Neural progenitor cell (in vitro differentiated cells): ENCODE measurements at regions not wholly inside any gene's neighbourhood (a gene's known extent, or its start where the extent isn't known, plus 50 kb on each side); places are given as distances from the start of the nearest gene placed in this dataset.

ENCODE experiments used
- DNase-seq: peaks from one replicate; pipeline ENCODE4 v3.0.0-alpha.2; 2016; ENCODE audit warnings: low spot score
- H2AFZ ChIP-seq: fragments of 200-600 bp; sonication (generic); replicated peaks from 2 replicates; pipeline ENCODE4 v1.6.1; 2016; ENCODE audit warnings: antibody characterized with exemption
- H3F3A ChIP-seq: fragments of 200-600 bp; sonication (generic); 2 replicates; pipeline ENCODE4 v1.6.1; 2016; ENCODE audit warnings: antibody characterized with exemption, low read depth
- H3K27ac ChIP-seq: fragments of 200-600 bp; sonication (generic); 2 replicates; pipeline ENCODE4 v1.5.1; 2016; ENCODE audit warnings: mild to moderate bottlenecking
- H3K27me3 ChIP-seq: fragments of 200-600 bp; sonication (generic); 2 replicates; pipeline ENCODE4 v1.6.1; 2016; ENCODE audit warnings: mild to moderate bottlenecking, moderate library complexity
- H3K36me3 ChIP-seq: fragments of 200-600 bp; sonication (generic); 2 replicates; pipeline ENCODE4 v1.5.1; 2016
- H3K4me1 ChIP-seq: fragments of 200-600 bp; sonication (generic); 2 replicates; pipeline ENCODE4 v1.6.1; 2016; ENCODE audit warnings: mixed run types
- H3K4me2 ChIP-seq: fragments of 200-600 bp; sonication (generic); 2 replicates; pipeline ENCODE4 v1.6.1; 2016
- H3K4me3 ChIP-seq: fragments of 200-600 bp; sonication (generic); 2 replicates; pipeline ENCODE4 v1.5.1; 2016
- H3K79me2 ChIP-seq: fragments of 200-600 bp; sonication (generic); 2 replicates; pipeline ENCODE4 v1.6.1; 2016; ENCODE audit warnings: low read depth
- H3K9ac ChIP-seq: fragments of 200-600 bp; sonication (generic); 2 replicates; pipeline ENCODE4 v1.6.1; 2016
- H3K9me3 ChIP-seq: fragments of 200-600 bp; sonication (generic); 2 replicates; pipeline ENCODE4 v1.5.1; 2016; ENCODE audit warnings: low read depth
- H4K20me1 ChIP-seq: fragments of 200-600 bp; sonication (generic); 2 replicates; pipeline ENCODE4 v1.6.1; 2016; ENCODE audit warnings: low read depth
- H3K27ac Mint-ChIP-seq: 3 replicates; pipeline ENCODE4 v1.8.0; 2021; ENCODE audit warnings: mixed read lengths
- H3K27me3 Mint-ChIP-seq: 2 replicates; pipeline ENCODE4 v1.8.0; 2022; ENCODE audit warnings: low read depth, mild to moderate bottlenecking, inconsistent platforms, moderate library complexity, mixed read lengths; ENCODE audit not compliant: insufficient read depth
- H3K36me3 Mint-ChIP-seq: 3 replicates; pipeline ENCODE4 v1.8.0; 2021; ENCODE audit warnings: mixed read lengths
- H3K4me1 Mint-ChIP-seq: 3 replicates; pipeline ENCODE4 v1.8.0; 2021; ENCODE audit warnings: mixed read lengths
- H3K4me3 Mint-ChIP-seq: 3 replicates; pipeline ENCODE4 v1.8.0; 2021; ENCODE audit warnings: mild to moderate bottlenecking, moderate library complexity, mixed read lengths
- H3K9me3 Mint-ChIP-seq: 3 replicates; pipeline ENCODE4 v1.8.0; 2020; ENCODE audit warnings: mixed read lengths
- EZH2 ChIP-seq: fragments of 200-600 bp; sonication (generic); IDR thresholded peaks from 2 replicates; pipeline ENCODE4 v1.6.1; 2017; ENCODE audit warnings: antibody characterized with exemption, mild to moderate bottlenecking, moderate library complexity
- EZH2phosphoT487 ChIP-seq: fragments of 200-600 bp; sonication (generic); IDR thresholded peaks from 2 replicates; pipeline ENCODE4 v1.6.1; 2017; ENCODE audit warnings: antibody characterized with exemption
- TF ChIP-seq, protein P1 (sequence below): fragments of 200-600 bp; sonication (generic); IDR thresholded peaks from 2 replicates; pipeline ENCODE4 v1.5.1; 2017; ENCODE audit warnings: antibody characterized with exemption, mild to moderate bottlenecking

DNA sequence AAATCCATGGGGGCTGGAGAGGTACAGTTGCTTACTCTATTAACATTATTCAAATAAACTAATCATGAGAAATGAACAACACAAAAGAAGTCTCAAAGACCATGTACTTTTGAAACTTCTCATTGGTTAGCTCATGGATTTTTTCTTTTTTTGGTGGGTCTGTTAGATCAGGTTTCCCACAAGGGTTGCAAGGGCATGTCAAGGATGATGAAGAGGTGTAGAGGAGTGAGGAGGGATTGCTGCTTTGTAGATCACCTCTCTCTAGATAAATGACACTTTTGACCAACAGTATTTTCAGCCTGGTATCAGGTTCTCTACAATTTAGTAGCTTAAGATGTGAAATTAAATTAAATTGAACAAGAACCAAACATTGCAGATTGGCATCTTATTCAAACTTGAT lies 417.9 kb upstream of the AGA start:
- Histone ChIP-seq H3K27me3 (no peaks in the 10 kb centered on the region), H3K9me3 (no peaks in the 10 kb centered on the region), H3K4me1 (peaks cover 11% of the 10 kb centered on the region), H3K36me3 (no peaks in the 10 kb centered on the region), H3K4me2 (no peak overlapping the region), H3F3A (no peaks in the 10 kb centered on the region), H3K27ac (no peak overlapping the region), H4K20me1 (no peaks in the 10 kb centered on the region), H2AFZ (no peak overlapping the region), H3K9ac (no peak overlapping the region), H3K79me2 (no peaks in the 10 kb centered on the region), H3K4me3 (no peak overlapping the region)
- no peaks in the 10 kb centered on the region for H3K9me3 Mint-ChIP-seq
- H3K27ac Mint-ChIP-seq, result no peak overlapping the region
- no peaks in the 10 kb centered on the region for H3K4me1 Mint-ChIP-seq
- H3K4me3 Mint-ChIP-seq, result no peak overlapping the region
- peaks cover 4% of the 10 kb centered on the region for H3K27me3 Mint-ChIP-seq
- no peaks in the 10 kb centered on the region for H3K36me3 Mint-ChIP-seq
- no peak for DNase-seq
- TF ChIP-seq EZH2phosphoT487, result no peak

DNA sequence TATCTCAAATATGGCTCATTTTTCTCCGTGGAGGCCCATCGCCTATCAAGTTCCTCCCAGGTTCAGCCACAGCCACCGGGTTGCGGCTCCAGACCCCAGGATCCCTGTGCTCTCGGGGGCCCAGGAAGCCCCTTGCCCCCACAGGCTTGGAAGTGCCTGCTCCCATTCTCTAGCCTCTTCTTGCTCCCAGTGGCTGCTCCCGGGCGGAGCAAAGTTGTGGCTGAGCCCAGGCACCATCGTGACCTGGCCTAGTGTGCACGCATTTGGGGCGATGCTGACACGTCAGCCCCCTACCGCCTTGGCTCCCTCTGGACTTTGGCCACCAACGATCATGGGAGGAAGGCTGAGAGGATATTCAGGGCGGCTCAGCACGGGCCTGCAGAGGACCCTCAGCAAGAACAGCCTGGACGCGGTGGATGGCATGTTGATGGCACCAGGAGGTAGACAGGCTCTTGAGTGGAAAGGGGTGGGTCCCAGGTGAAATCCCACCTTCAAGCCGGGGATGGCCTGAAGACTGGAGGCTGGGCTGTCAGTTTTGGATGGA lies 419.4 kb upstream of the AGA start:
- Histone ChIP-seq H3K27ac (no peak overlapping the region), H3F3A (no peaks in the 10 kb centered on the region), H3K9ac (no peak overlapping the region), H3K9me3 (no peaks in the 10 kb centered on the region), H3K4me2 (no peak overlapping the region), H4K20me1 (no peaks in the 10 kb centered on the region), H3K36me3 (no peaks in the 10 kb centered on the region), H3K27me3 (no peaks in the 10 kb centered on the region), H3K4me3 (no peak overlapping the region), H3K79me2 (no peaks in the 10 kb centered on the region), H3K4me1 (no peaks in the 10 kb centered on the region), H2AFZ (no peak overlapping the region)
- H3K27ac Mint-ChIP-seq, result no peak overlapping the region
- H3K36me3 Mint-ChIP-seq, result no peaks in the 10 kb centered on the region
- H3K4me3 Mint-ChIP-seq, result no peak overlapping the region
- DNase-seq, result no peak
- H3K9me3 Mint-ChIP-seq, result no peaks in the 10 kb centered on the region
- H3K27me3 Mint-ChIP-seq, result peaks cover 4% of the 10 kb centered on the region
- H3K4me1 Mint-ChIP-seq, result no peaks in the 10 kb centered on the region
- TF ChIP-seq EZH2, result no peak
- TF ChIP-seq EZH2phosphoT487, result no peak

DNA sequence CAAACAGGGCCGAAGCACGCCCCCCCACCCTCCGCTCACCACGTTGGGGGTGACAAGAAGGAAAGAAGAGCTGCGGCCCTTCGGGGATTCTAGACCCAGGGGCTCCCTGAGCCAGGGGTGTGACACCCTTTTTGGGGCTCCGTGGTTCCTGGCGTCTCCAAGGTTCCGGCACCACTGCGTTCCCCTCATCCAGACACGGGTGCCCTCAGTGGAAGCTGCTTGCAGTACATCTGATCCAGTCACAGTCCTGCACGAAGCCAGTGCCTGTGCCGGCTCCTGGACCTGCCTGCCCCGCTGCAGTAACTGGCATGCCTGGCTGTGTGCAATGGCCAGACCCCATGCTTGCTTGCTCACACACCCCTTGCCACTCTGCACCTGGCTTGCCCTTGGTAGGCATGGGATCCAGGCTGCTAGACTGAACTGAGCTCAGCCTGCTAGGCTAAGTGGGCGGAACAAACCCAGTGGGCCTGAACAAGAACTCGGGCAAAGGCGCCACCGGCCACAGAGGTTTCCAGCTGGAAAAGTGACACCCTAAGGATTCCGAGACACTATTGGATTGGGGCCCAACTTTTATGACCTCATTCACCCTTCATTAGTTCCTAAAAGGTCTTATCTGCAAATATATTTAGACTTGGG lies 420.4 kb upstream of the AGA start:
- Histone ChIP-seq H4K20me1 (no peaks in the 10 kb centered on the region), H3F3A (no peaks in the 10 kb centered on the region), H3K36me3 (no peaks in the 10 kb centered on the region), H2AFZ (no peak overlapping the region), H3K4me3 (no peak overlapping the region), H3K9ac (no peak overlapping the region), H3K4me2 (no peak overlapping the region), H3K4me1 (no peaks in the 10 kb centered on the region), H3K27ac (no peak overlapping the region), H3K79me2 (no peaks in the 10 kb centered on the region), H3K27me3 (no peaks in the 10 kb centered on the region), H3K9me3 (no peaks in the 10 kb centered on the region)
- no peak for DNase-seq
- Mint-ChIP-seq H3K9me3 (no peaks in the 10 kb centered on the region), H3K36me3 (no peaks in the 10 kb centered on the region), H3K4me3 (no peak overlapping the region), H3K4me1 (no peaks in the 10 kb centered on the region), H3K27ac (no peak overlapping the region), H3K27me3 (peaks cover 4% of the 10 kb centered on the region)
- TF ChIP-seq, protein P1, sequence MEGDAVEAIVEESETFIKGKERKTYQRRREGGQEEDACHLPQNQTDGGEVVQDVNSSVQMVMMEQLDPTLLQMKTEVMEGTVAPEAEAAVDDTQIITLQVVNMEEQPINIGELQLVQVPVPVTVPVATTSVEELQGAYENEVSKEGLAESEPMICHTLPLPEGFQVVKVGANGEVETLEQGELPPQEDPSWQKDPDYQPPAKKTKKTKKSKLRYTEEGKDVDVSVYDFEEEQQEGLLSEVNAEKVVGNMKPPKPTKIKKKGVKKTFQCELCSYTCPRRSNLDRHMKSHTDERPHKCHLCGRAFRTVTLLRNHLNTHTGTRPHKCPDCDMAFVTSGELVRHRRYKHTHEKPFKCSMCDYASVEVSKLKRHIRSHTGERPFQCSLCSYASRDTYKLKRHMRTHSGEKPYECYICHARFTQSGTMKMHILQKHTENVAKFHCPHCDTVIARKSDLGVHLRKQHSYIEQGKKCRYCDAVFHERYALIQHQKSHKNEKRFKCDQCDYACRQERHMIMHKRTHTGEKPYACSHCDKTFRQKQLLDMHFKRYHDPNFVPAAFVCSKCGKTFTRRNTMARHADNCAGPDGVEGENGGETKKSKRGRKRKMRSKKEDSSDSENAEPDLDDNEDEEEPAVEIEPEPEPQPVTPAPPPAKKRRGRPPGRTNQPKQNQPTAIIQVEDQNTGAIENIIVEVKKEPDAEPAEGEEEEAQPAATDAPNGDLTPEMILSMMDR, result no peak
- TF ChIP-seq EZH2phosphoT487, result no peak
- no peak for TF ChIP-seq EZH2

DNA sequence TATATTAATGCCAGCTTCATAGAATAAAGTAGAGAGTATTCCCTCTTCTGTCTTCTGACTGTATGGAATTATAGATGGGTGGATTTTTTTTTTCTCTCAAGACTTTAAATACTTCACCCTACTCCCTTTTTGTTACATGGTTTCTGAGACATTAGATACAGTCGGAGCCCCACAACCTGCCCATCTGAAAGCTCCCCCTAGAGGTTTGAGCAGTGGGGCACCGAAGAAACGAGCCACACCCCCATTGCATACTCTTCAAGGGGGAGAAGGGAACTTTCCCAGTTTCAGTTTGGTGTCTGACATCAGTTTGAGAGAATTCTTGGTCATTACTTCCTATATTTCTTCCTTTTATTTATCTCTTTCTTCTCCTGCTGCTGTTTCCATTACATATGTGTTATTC lies 437.6 kb upstream of the AGA start:
- Histone ChIP-seq H3K9me3 (no peaks in the 10 kb centered on the region), H3F3A (no peaks in the 10 kb centered on the region), H3K4me3 (no peak overlapping the region), H3K36me3 (no peaks in the 10 kb centered on the region), H3K27ac (no peak overlapping the region), H2AFZ (no peak overlapping the region), H3K4me2 (no peak overlapping the region), H3K9ac (no peak overlapping the region), H3K79me2 (no peaks in the 10 kb centered on the region), H3K4me1 (no peaks in the 10 kb centered on the region), H3K27me3 (no peaks in the 10 kb centered on the region), H4K20me1 (no peaks in the 10 kb centered on the region)
- TF ChIP-seq, protein P1, result peak; percentile 49
- TF ChIP-seq EZH2 (no peak), EZH2phosphoT487 (no peak)
- H3K9me3 Mint-ChIP-seq, result no peaks in the 10 kb centered on the region
- H3K27ac Mint-ChIP-seq, result no peak overlapping the region
- peak; percentile 30 for DNase-seq
- no peaks in the 10 kb centered on the region for H3K4me1 Mint-ChIP-seq
- H3K27me3 Mint-ChIP-seq, result no peaks in the 10 kb centered on the region
- H3K36me3 Mint-ChIP-seq, result no peaks in the 10 kb centered on the region
- no peak overlapping the region for H3K4me3 Mint-ChIP-seq
